ENCODE measurements at regions not wholly inside any gene's neighbourhood (a gene's known extent, or its start where the extent isn't known, plus 50 kb on each side); places are given as distances from the start of the nearest gene placed in this dataset.

DNA sequence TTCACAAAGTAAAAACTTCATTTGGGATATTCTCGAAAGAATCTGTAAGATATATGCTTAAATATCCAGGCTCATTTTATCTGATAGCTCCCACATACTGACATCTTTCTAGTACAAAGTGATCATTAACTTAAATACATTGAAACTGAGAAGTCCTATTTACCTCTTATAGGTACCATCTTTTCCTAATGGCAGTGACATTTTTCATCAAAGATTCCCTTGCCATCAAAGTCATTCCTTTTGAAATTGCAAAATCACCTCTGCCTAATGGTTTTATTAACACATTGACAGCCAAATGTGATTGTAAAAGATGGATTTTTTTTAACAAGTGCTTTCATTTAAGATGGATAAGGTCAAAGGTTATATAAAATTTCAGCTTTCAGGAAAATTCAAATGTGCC is 346.6 kb downstream of the MFSD1 start:
- ATAC-seq, result no peak
- Mint-ChIP-seq H3K27me3 (ENCODE audit: insufficient read depth, low read depth, poor library complexity) (peaks cover 2% of the 10 kb centered on the region), H3K4me1 (peaks cover 17% of the 10 kb centered on the region)

More for the DNA sequence above, 346.6 kb downstream of the MFSD1 start:
- Histone ChIP-seq H4K20me1 (replicated peaks; ENCODE audit: insufficient read depth) (no peaks in the 10 kb centered on the region), H3K27ac (ENCODE audit: low read depth) (no peak overlapping the region), H3K9me2 (ENCODE audit: insufficient read depth) (no peaks in the 10 kb centered on the region), H3K36me3 (ENCODE audit: insufficient read depth) (no peaks in the 10 kb centered on the region), H3K4me2 (no peak overlapping the region), H3F3A (replicated peaks; ENCODE audit: low read depth) (no peaks in the 10 kb centered on the region), H3K4me3 (no peak overlapping the region), H3K4me1 (ENCODE audit: insufficient read depth) (peaks cover 16% of the 10 kb centered on the region), H3K27me3 (ENCODE audit: insufficient read depth) (no peaks in the 10 kb centered on the region), H3K79me2 (replicated peaks; ENCODE audit: insufficient read depth) (no peaks in the 10 kb centered on the region), H2AFZ (no peak overlapping the region)
- no peak for TF ChIP-seq ZNF331 (CRISPR knock-in tag; IDR thresholded peaks at IDR 0.05; ENCODE audit: low read depth)
- TF ChIP-seq NANOG (IDR thresholded peaks at IDR 0.05; ENCODE audit: borderline replicate concordance), result no peak
- TF ChIP-seq EZH2 (IDR thresholded peaks at IDR 0.05; ENCODE audit: low read depth, unreplicated experiment), result no peak
- TF ChIP-seq STAT1 (IDR thresholded peaks at IDR 0.05; ENCODE audit: unreplicated experiment), result no peak
- no peak for TF ChIP-seq POLR2AphosphoS5 (IDR thresholded peaks at IDR 0.05; ENCODE audit: low read depth)
- no peak for TF ChIP-seq EZH2phosphoT487 (IDR thresholded peaks at IDR 0.05; ENCODE audit: unreplicated experiment)
- TF ChIP-seq, protein P1, sequence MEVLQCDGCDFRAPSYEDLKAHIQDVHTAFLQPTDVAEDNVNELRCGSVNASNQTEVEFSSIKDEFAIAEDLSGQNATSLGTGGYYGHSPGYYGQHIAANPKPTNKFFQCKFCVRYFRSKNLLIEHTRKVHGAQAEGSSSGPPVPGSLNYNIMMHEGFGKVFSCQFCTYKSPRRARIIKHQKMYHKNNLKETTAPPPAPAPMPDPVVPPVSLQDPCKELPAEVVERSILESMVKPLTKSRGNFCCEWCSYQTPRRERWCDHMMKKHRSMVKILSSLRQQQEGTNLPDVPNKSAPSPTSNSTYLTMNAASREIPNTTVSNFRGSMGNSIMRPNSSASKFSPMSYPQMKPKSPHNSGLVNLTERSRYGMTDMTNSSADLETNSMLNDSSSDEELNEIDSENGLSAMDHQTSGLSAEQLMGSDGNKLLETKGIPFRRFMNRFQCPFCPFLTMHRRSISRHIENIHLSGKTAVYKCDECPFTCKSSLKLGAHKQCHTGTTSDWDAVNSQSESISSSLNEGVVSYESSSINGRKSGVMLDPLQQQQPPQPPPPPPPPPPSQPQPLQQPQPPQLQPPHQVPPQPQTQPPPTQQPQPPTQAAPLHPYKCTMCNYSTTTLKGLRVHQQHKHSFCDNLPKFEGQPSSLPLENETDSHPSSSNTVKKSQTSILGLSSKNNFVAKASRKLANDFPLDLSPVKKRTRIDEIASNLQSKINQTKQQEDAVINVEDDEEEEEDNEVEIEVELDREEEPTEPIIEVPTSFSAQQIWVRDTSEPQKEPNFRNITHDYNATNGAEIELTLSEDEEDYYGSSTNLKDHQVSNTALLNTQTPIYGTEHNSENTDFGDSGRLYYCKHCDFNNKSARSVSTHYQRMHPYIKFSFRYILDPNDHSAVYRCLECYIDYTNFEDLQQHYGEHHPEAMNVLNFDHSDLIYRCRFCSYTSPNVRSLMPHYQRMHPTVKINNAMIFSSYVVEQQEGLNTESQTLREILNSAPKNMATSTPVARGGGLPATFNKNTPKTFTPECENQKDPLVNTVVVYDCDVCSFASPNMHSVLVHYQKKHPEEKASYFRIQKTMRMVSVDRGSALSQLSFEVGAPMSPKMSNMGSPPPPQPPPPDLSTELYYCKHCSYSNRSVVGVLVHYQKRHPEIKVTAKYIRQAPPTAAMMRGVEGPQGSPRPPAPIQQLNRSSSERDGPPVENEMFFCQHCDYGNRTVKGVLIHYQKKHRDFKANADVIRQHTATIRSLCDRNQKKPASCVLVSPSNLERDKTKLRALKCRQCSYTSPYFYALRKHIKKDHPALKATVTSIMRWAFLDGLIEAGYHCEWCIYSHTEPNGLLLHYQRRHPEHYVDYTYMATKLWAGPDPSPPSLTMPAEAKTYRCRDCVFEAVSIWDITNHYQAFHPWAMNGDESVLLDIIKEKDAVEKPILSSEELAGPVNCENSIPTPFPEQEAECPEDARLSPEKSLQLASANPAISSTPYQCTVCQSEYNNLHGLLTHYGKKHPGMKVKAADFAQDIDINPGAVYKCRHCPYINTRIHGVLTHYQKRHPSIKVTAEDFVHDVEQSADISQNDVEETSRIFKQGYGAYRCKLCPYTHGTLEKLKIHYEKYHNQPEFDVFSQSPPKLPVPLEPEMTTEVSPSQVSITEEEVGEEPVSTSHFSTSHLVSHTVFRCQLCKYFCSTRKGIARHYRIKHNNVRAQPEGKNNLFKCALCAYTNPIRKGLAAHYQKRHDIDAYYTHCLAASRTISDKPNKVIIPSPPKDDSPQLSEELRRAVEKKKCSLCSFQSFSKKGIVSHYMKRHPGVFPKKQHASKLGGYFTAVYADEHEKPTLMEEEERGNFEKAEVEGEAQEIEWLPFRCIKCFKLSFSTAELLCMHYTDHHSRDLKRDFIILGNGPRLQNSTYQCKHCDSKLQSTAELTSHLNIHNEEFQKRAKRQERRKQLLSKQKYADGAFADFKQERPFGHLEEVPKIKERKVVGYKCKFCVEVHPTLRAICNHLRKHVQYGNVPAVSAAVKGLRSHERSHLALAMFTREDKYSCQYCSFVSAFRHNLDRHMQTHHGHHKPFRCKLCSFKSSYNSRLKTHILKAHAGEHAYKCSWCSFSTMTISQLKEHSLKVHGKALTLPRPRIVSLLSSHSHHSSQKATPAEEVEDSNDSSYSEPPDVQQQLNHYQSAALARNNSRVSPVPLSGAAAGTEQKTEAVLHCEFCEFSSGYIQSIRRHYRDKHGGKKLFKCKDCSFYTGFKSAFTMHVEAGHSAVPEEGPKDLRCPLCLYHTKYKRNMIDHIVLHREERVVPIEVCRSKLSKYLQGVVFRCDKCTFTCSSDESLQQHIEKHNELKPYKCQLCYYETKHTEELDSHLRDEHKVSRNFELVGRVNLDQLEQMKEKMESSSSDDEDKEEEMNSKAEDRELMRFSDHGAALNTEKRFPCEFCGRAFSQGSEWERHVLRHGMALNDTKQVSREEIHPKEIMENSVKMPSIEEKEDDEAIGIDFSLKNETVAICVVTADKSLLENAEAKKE (CRISPR knock-in tag; IDR thresholded peaks at IDR 0.05), result no peak
- TF ChIP-seq ETS1 (IDR thresholded peaks at IDR 0.05), result no peak
- TF ChIP-seq JUNB (IDR thresholded peaks at IDR 0.05; ENCODE audit: unreplicated experiment), result no peak
- no peak for TF ChIP-seq CREB1 (CRISPR knock-in tag; IDR thresholded peaks at IDR 0.05; ENCODE audit: low read depth)
- no peak for TF ChIP-seq REST (IDR thresholded peaks at IDR 0.05; ENCODE audit: unreplicated experiment)
- TF ChIP-seq CTCF (conservative IDR thresholded peaks at IDR 0.05; ENCODE audit: low read depth in 2 of 2), result no peak
- no peak for TF ChIP-seq ZNF114 (CRISPR knock-in tag; IDR thresholded peaks at IDR 0.05)
- Mint-ChIP-seq H3K36me3 (ENCODE audit: low read depth) (no peaks in the 10 kb centered on the region), H3K9me3 (no peaks in the 10 kb centered on the region), H3K4me3 (no peak overlapping the region), H3K27ac (no peak overlapping the region)
- no peak for DNase-seq (ENCODE audit: low spot score)
